CD14-positive monocyte (primary cell): ENCODE measurements at regions not wholly inside any gene's neighbourhood (a gene's known extent, or its start where the extent isn't known, plus 50 kb on each side); places are given as distances from the start of the nearest gene placed in this dataset.

Experiments used
- DNase-seq, 3 donors: peaks; one replicate each; pipeline ENCODE4 v3.0.0-alpha.2; 2011 to 2022
- H2AFZ ChIP-seq: 2 replicates; pipeline ENCODE4 v1.6.0; 2012; ENCODE audit warnings: mild to moderate bottlenecking, low read depth, low read length, inconsistent platforms; ENCODE audit not compliant: insufficient read depth, poor library complexity, severe bottlenecking
- H3K27ac ChIP-seq, 2 donors: 1 replicate in 1 of 2; 2 replicates in 1 of 2; pipeline ENCODE4 v1.5.1; 2012 to 2013; ENCODE audit warnings: low read length in 2 of 2, control low read depth in 1 of 2, inconsistent platforms in 1 of 2, low read depth in 1 of 2, mild to moderate bottlenecking in 1 of 2
- H3K27me3 ChIP-seq, 2 donors: one replicate each; pipeline versions ENCODE4 v1.6.0 to v1.6.1; 2011 to 2013; ENCODE audit warnings: low read length in 2 of 2; ENCODE audit not compliant: control insufficient read depth in 2 of 2, insufficient read depth in 2 of 2
- H3K36me3 ChIP-seq, 2 donors: replicated peaks in 1 of 2; 1 replicate in 1 of 2; 2 replicates in 1 of 2; pipeline versions ENCODE4 v1.5.1 to v1.6.1; 2012 to 2013; ENCODE audit warnings: low read length in 2 of 2, control low read depth in 1 of 2, inconsistent platforms in 1 of 2, mild to moderate bottlenecking in 1 of 2; ENCODE audit not compliant: insufficient read depth in 2 of 2, control insufficient read depth in 1 of 2
- H3K4me1 ChIP-seq, 2 donors: 1 replicate in 1 of 2; 2 replicates in 1 of 2; pipeline versions ENCODE4 v1.5.1 to v1.6.1; 2012 to 2013; ENCODE audit warnings: low read length in 2 of 2, control low read depth in 1 of 2, inconsistent platforms in 1 of 2, mild to moderate bottlenecking in 1 of 2, moderate library complexity in 1 of 2; ENCODE audit not compliant: insufficient read depth in 2 of 2, control insufficient read depth in 1 of 2
- H3K4me2 ChIP-seq: replicated peaks from 2 replicates; pipeline ENCODE3; 2012; ENCODE audit warnings: low read length, moderate library complexity, mild to moderate bottlenecking; ENCODE audit not compliant: poor library complexity, severe bottlenecking; ENCODE audit errors: extremely low read depth
- H3K4me3 ChIP-seq, 3 experiments: fragments of 200-600 bp in 1 of 3; sonication (generic) in 1 of 3; replicated peaks in 1 of 3; 1 replicate in 2 of 3; 2 replicates in 1 of 3; pipeline ENCODE4 v1.5.1; 2011 to 2013; ENCODE audit warnings: low read length in 3 of 3, mild to moderate bottlenecking in 3 of 3, control low read depth in 2 of 3, low read depth in 2 of 3, inconsistent platforms in 1 of 3, moderate library complexity in 1 of 3
- H3K79me2 ChIP-seq: 2 replicates; pipeline ENCODE4 v1.6.0; 2012; ENCODE audit warnings: mild to moderate bottlenecking, control low read depth, inconsistent platforms, low read length, moderate library complexity; ENCODE audit not compliant: insufficient read depth
- H3K9ac ChIP-seq: 2 replicates; pipeline ENCODE4 v1.6.0; 2017; ENCODE audit warnings: low read length, mild to moderate bottlenecking; ENCODE audit not compliant: insufficient read depth, poor library complexity, severe bottlenecking
- H3K9me3 ChIP-seq, 2 donors: replicated peaks in 1 of 2; 1 replicate in 1 of 2; 2 replicates in 1 of 2; pipeline versions ENCODE4 v1.5.1 to v1.6.1; 2012 to 2013; ENCODE audit warnings: low read length in 2 of 2, control low read depth in 1 of 2; ENCODE audit not compliant: control insufficient read depth in 1 of 2, insufficient read depth in 1 of 2
- H4K20me1 ChIP-seq: 2 replicates; pipeline ENCODE4 v1.6.0; 2012; ENCODE audit warnings: mild to moderate bottlenecking, low read length, control low read depth, moderate library complexity; ENCODE audit not compliant: insufficient read depth
- H3K27ac Mint-ChIP-seq, 7 donors: one replicate each; pipeline ENCODE4 v1.8.0; 2020; ENCODE audit warnings: mild to moderate bottlenecking in 7 of 7, mixed read lengths in 7 of 7, moderate library complexity in 6 of 7, inconsistent platforms in 2 of 7
- H3K27me3 Mint-ChIP-seq, 3 donors: one replicate each; pipeline ENCODE4 v1.8.0; 2021 to 2022; ENCODE audit warnings: low read depth in 3 of 3, mild to moderate bottlenecking in 3 of 3, mixed read lengths in 3 of 3, moderate library complexity in 3 of 3, inconsistent platforms in 1 of 3
- H3K36me3 Mint-ChIP-seq, 2 donors: one replicate each; pipeline ENCODE4 v1.8.0; 2020; ENCODE audit warnings: mixed read lengths in 2 of 2, inconsistent platforms in 1 of 2, mild to moderate bottlenecking in 1 of 2
- H3K4me1 Mint-ChIP-seq: one replicate; pipeline ENCODE4 v1.8.0; 2020; ENCODE audit warnings: mild to moderate bottlenecking, mixed read lengths
- H3K4me3 Mint-ChIP-seq, 2 donors: one replicate each; pipeline ENCODE4 v1.8.0; 2020; ENCODE audit warnings: mild to moderate bottlenecking in 2 of 2, mixed read lengths in 2 of 2, moderate library complexity in 1 of 2
- H3K9me3 Mint-ChIP-seq, 7 donors: one replicate each; pipeline ENCODE4 v1.8.0; 2020 to 2022; ENCODE audit warnings: mixed read lengths in 7 of 7, mild to moderate bottlenecking in 6 of 7, moderate library complexity in 6 of 7, inconsistent platforms in 2 of 7
- WGBS: methylation state at CpG from one replicate; pipeline ENCODE4 v1.1.5; 2013; ENCODE audit warnings: missing lambda C conversion rate; ENCODE audit not compliant: insufficient coverage; 5-methylcytosine and 5-hydroxymethylcytosine counted together
- intact Hi-C, 2 donors: fragments of 100-400 bp; cut with micrococcal nuclease; formaldehyde crosslinking; loops; one replicate each; pipeline versions ENCODE4 v1.15.0 to v1.15.1; 2023
- TF ChIP-seq, protein P1 (sequence below): fragments of 200-600 bp; IDR thresholded peaks from one replicate; pipeline ENCODE4 v1.8.0; 2022; ENCODE audit warnings: antibody characterized with exemption, mild to moderate bottlenecking

DNA sequence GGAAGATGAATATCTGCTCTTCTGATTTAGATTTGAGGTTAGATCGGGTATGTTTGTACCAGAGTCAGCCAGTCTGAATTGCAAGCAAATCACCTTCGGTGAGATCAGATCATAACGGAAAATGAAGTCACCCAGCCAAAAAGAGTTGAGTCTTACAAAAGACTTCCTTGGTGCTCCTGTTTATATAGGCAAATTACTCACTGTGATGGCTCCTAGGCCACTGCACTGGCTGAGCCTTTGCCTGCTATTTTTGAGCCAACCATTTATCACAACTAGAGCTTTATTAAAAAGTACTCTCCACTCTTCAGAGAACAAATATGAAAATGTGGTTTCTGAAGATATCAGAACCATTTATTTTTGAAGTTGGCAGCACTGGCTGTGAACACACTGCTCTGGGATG lies 277.7 kb upstream of the PCSK5 start:
- H3K4me1 ChIP-seq = no peaks in the 10 kb centered on the region
- Mint-ChIP-seq H3K4me3 (no peak overlapping the region), H3K36me3 (no peaks in the 10 kb centered on the region), H3K27me3 (peaks cover 2 to 10% (median 4%) of the 10 kb centered on the region in 3 donors), H3K9me3 (peaks cover 0 to 5% (median 0%) of the 10 kb centered on the region in 7 donors), H3K4me1 (no peaks in the 10 kb centered on the region), H3K27ac (no peak overlapping the region)
- DNase-seq = no peak
- H4K20me1 ChIP-seq = no peaks in the 10 kb centered on the region
- no peak overlapping the region for H3K9ac ChIP-seq
- H3K4me3 ChIP-seq = no peak overlapping the region
- H2AFZ ChIP-seq = no peak overlapping the region
- WGBS = 75% methylated on average over 2 of the region's 3 CpGs
- H3K27ac ChIP-seq = no peak overlapping the region
- no peaks in the 10 kb centered on the region for H3K79me2 ChIP-seq
- TF ChIP-seq, protein P1, sequence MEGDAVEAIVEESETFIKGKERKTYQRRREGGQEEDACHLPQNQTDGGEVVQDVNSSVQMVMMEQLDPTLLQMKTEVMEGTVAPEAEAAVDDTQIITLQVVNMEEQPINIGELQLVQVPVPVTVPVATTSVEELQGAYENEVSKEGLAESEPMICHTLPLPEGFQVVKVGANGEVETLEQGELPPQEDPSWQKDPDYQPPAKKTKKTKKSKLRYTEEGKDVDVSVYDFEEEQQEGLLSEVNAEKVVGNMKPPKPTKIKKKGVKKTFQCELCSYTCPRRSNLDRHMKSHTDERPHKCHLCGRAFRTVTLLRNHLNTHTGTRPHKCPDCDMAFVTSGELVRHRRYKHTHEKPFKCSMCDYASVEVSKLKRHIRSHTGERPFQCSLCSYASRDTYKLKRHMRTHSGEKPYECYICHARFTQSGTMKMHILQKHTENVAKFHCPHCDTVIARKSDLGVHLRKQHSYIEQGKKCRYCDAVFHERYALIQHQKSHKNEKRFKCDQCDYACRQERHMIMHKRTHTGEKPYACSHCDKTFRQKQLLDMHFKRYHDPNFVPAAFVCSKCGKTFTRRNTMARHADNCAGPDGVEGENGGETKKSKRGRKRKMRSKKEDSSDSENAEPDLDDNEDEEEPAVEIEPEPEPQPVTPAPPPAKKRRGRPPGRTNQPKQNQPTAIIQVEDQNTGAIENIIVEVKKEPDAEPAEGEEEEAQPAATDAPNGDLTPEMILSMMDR = no peak
- H3K36me3 ChIP-seq = no peaks in the 10 kb centered on the region
- H3K9me3 ChIP-seq = no peaks in the 10 kb centered on the region
- H3K4me2 ChIP-seq = no peak overlapping the region
- H3K27me3 ChIP-seq = no peaks in the 10 kb centered on the region
- intact Hi-C loops = no loop called here

DNA sequence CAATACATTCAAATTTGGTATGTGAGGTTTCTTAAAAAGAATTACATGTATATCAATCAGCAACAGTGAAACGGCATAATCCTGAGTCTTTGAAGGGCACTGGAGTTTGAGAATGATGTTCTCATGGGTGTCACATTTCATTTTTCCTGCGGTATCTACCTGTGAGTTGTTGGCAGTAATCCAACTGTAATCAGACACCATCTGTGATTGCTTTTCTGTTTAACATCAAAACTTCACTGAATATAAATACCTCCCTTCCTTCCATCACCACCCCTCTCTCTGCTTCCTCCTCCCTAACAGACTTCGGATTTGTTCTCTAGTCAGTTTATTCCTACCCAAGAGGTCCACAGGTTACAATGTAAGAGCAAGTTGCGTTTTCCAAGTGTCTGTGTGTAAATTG lies 275.2 kb upstream of the PCSK5 start:
- no peaks in the 10 kb centered on the region for H3K36me3 ChIP-seq
- no peaks in the 10 kb centered on the region for H4K20me1 ChIP-seq
- Mint-ChIP-seq H3K4me1 (no peaks in the 10 kb centered on the region), H3K4me3 (no peak overlapping the region), H3K27ac (peak overlapping the region in 1 of 7 donors; percentile 8), H3K27me3 (peaks cover 4 to 10% (median 5%) of the 10 kb centered on the region in 3 donors), H3K36me3 (no peaks in the 10 kb centered on the region), H3K9me3 (peaks cover 0 to 10% (median 5%) of the 10 kb centered on the region in 7 donors)
- H3K27ac ChIP-seq = no peak overlapping the region
- H3K9me3 ChIP-seq = no peaks in the 10 kb centered on the region
- H3K79me2 ChIP-seq = no peaks in the 10 kb centered on the region
- H3K4me1 ChIP-seq = no peaks in the 10 kb centered on the region
- no peak overlapping the region for H2AFZ ChIP-seq
- intact Hi-C loops = no loop called here
- no peaks in the 10 kb centered on the region for H3K27me3 ChIP-seq
- no peak overlapping the region for H3K4me2 ChIP-seq
- DNase-seq = no peak
- no peak overlapping the region for H3K9ac ChIP-seq
- H3K4me3 ChIP-seq = no peak overlapping the region
- TF ChIP-seq, protein P1 = no peak
- 92% methylated on average over 2 of the region's 4 CpGs for WGBS
